HG02623 (cell line): ENCODE measurements at regions not wholly inside any gene's neighbourhood (a gene's known extent, or its start where the extent isn't known, plus 50 kb on each side); places are given as distances from the start of the nearest gene placed in this dataset.
"Not testable (repeated sequence)": the region's sequence is repeated elsewhere in the genome, so short reads cannot be mapped to it uniquely, and the experiment has no call there.

Source experiments
- ATAC-seq: cut with Tn5 transposase; IDR thresholded peaks from one replicate; pipeline ENCODE4 v1.9.1; 2021; ENCODE audit warnings: moderate library complexity; ENCODE audit not compliant: unreplicated experiment

GRCh38 chr1:48089356-48089891, 92.2 kb upstream of the TRABD2B start:
- ATAC-seq, result no peak

DNA sequence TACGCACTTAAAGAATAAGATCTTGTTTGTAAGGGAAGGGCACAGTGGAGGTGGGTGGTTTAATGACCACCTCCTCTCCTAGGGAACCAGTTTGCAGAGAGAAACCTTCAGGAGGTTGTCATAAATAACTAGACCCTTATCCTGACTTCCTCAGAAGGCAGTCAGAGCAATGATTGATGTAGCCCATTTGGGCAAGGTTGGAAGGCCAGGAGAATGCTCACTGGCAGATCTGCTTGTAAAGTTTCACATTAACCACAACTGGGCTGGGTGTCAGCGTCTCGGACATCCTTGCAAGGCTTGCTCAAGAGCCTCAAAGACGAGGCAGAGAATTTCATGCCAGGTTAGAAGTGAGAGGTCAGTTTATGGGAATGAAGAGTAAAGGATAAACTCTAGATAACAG, 87.6 kb upstream of the TRABD2B start:
- ATAC-seq, result no peak

DNA sequence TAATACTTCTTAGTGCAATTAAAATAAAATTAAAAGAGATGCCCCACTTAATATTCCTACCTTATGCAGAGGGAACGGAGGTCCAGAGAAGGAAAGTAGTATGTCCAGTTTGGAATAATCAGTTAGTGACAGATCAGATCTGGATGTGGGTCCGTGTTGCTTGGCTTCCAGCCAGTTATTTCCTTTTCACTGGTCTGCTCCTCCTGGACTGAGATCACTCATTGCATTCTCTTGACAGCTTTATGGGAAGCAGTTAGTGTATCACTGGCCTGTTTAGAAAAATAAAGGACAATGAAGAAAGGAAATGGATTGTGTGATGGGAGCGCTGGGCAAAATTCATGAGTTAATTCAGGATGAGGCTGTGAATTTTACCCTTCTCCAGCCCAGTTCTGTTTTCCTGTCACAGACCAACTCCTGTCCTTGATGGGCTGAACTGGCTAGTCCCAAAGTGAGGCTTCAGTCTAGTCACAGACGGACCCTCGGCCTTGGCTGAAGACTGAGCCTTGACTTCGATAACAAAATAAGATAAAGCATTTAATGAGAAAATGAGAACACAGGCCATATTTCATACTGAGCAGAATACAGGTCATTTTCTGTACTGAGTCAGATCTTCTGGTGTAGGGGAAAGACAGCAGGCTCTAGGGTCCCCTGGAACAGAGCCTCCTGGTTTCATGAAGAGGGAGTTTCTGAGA, 85.2 kb upstream of the TRABD2B start:
- ATAC-seq, result no peak

GRCh38 chr1:48080331-48081255, 83.4 kb upstream of the TRABD2B start:
- no peak for ATAC-seq

- no peak for ATAC-seq
These were observed 81.9 kb upstream of the TRABD2B start for GRCh38 chr1:48079096-48079495.

GRCh38 chr1:48077795-48078222, 80.6 kb upstream of the TRABD2B start:
- no peak for ATAC-seq

DNA sequence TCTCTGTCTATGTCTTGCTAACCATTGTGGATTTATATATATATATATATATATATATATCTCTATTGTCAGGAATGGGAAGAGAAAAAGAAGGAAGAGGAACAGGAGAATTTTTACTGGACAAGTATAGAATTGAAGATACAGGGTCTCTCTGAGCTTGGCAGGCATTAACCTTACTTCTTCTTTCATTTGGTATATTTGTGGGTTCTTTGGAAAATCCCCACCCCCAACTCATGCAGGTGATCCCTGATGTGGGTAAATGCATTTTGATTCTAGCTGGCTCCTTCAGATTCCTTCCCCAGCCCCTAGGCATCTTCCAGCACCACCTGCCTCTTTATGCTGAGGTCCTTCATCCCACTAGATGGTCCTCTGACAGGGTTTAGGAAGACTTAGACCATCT, 78.8 kb upstream of the TRABD2B start:
- no peak for ATAC-seq

DNA sequence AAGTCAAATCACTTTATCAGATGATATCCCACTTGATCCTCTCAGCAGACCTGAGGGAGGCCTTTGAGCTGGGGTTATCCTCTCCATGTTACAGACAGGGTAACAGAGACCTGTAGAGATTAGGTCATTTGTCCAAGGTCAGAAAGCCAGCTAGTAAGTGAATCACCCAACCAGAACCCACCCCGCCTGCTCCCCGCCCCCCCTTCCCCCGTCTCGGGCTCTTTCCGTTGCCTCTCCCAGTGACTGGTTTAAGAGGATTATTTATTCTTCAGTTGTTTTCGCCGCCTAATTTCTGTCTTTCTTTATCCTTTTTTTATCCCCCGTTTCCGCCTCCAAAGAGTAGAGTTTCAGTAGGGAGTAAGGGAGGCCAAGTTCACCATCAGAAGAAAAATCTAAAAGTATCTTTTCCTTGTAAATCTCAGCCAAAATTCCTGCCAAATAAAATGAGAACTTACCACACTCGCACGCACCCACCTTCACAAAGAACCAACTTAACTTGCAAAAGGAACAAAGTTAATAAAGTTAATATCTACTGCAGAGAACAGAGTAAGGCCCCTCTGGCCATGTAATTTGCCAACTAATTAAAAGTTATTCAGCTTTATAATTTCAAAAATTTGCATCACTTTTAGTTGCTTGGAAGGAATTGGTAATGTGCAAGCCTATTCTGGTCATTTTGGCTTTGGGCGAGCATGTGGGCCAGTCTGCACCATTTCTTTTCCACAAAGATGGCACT, 76.8 kb upstream of the TRABD2B start:
- ATAC-seq, result no peak

- no peak for ATAC-seq
These were observed 74.3 kb upstream of the TRABD2B start for GRCh38 chr1:48071513-48071912.

GRCh38 chr1:48070396-48070750, 73.2 kb upstream of the TRABD2B start:
- no peak for ATAC-seq

- ATAC-seq, result no peak
These were observed 72.6 kb upstream of the TRABD2B start for GRCh38 chr1:48069662-48070395.

DNA sequence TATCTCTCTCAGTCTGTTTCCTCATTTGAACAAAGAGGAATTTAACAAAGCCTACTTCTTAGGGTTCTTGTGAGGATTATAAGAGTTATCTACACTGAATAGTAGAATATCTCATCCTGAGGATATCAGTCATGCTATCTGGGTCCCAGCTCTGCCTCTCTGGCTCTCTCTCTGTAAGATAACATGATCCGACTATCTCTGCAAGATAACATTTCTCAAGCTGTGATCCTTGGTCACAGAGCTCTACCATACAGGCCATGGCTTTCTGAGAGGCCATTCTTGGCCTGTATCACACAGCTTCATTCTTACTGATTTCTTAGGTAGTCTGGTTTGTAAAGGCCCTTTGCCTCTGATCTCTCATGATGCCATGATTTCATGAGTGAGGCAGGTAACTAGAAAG, 71.0 kb upstream of the TRABD2B start:
- ATAC-seq, result no peak

DNA sequence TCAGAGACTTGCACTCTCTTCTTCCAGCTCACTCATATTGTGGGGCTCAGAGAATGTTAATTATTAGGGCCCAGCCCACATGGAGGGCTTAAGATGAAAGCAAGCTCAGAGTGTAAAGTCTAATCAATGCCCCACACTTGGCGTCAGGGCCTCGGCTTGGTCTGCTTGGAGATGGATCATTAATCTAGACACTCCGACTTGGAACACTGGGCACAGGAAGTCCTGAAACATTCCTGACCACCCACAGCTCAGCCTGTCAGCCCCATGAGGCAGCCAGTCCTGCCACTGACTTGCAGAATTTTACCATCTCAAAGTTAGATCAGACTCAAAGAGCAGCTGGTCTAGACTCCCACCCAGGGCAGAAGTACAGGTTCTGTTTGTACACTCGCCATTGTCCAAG, 69.8 kb upstream of the TRABD2B start:
- no peak for ATAC-seq

GRCh38 chr1:48064693-48065092, 67.5 kb upstream of the TRABD2B start:
- not testable (repeated sequence) for ATAC-seq

- ATAC-seq, result no peak
These were observed 65.2 kb upstream of the TRABD2B start for GRCh38 chr1:48062353-48062752.

DNA sequence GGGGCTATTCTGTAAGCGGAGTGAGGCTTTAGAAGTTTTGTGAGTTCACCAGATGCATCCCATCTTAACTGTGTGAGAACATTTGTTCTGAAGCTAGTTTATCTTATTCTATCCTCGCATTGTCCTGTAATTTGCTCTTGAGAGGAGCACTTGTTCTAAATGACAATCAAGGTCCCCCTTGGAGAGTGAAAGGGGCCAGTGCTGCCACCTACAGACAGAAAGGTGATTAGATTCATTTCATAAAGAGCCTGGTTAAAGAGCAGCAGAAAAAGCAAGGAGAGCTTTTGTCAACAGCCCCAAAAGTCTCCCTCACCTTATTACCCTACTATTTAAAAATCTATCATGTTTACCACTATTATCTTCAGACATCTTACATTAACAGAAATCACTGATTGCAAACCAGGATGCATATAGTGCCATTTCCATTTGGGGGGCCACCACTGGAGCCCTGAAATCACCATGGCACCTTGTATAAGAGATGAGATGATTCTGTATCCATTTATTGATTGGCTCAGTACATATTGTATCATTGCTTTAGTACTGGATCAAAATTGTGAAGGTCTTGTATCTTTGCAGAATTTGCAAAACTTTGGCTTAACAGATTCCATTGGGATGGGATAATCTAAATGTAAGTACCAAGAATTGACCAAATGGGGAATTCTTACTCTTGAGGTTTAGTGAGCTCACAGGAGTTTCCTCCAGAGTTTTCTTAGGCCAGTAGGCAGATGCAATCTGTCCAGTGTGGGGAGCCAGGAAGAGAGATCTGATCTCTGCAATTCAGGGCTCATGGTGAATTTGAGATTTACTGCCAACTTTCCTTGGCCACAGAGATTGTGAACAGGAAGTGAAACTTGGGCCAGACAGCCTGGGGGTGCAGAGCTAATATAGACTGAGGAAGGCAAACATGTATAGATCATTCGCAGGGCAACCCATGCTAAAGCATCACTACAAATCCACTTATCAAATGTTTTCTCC, 64.3 kb upstream of the TRABD2B start:
- peak; percentile 51 for ATAC-seq

DNA sequence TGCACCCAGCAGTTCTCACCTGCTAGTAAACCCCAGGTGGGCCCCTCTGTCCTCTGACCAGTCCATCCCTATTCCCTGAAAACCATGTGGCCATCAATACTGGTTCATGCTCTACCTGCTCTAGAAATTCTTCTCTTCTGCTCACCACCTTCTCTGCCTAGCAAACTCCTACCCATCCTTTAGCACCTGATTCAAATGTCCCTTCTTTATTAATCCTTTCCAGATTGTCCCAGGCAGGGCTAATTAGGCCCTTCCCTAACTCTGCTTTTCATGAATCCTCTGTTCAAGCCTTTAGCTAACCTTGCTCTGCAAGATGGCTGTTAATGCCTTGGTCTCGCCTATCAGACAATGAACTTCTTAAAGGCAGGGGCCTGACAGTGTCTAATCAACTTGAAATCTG, 62.1 kb upstream of the TRABD2B start:
- ATAC-seq, result no peak

GRCh38 chr1:48058135-48059025, 61.2 kb upstream of the TRABD2B start:
- ATAC-seq, result no peak

GRCh38 chr1:48057249-48057648, 60.1 kb upstream of the TRABD2B start:
- no peak for ATAC-seq
